VCaP (cell line): ENCODE measurements at regions not wholly inside any gene's neighbourhood (a gene's known extent, or its start where the extent isn't known, plus 50 kb on each side); places are given as distances from the start of the nearest gene placed in this dataset.

Experiments used
- H3K27ac ChIP-seq: fragments of 450-650 bp; 2 replicates; pipeline ENCODE4 v1.5.1; 2017
- TF ChIP-seq, protein P1 (sequence below): fragments of 450-650 bp; conservative IDR thresholded peaks from 2 replicates; pipeline ENCODE4 v1.5.1; 2017; ENCODE audit warnings: mild to moderate bottlenecking, moderate library complexity

DNA sequence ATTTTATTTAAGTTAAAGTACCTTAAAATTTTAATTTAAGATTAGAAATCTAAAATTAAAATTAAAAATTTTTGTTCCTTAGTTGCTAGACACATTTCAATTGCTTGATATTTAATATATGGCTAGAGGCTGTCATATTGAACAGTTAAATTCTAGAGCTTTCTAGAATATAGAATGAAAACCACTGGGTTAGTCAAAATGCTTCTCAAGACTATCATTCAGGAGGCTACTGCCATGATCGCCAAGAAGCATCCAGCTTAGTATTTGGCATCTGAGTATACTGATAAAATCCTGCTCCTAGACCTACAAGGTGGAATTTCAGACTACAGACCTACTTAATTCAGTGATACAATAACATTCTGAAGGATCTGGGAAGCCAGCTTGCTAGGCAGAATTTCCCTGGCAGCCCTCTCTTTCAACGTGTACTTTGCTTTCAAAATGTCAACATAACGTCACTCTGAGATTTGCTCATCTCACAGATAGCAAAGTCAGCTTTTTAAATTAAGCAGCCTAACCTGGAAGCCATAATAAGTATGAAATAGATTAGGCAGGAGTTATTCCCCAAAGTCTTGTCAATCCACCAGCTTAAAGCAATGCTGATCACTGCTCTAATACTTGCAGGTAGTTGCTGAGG, 525.8 kb downstream of the FSCB start:
- TF ChIP-seq, protein P1, sequence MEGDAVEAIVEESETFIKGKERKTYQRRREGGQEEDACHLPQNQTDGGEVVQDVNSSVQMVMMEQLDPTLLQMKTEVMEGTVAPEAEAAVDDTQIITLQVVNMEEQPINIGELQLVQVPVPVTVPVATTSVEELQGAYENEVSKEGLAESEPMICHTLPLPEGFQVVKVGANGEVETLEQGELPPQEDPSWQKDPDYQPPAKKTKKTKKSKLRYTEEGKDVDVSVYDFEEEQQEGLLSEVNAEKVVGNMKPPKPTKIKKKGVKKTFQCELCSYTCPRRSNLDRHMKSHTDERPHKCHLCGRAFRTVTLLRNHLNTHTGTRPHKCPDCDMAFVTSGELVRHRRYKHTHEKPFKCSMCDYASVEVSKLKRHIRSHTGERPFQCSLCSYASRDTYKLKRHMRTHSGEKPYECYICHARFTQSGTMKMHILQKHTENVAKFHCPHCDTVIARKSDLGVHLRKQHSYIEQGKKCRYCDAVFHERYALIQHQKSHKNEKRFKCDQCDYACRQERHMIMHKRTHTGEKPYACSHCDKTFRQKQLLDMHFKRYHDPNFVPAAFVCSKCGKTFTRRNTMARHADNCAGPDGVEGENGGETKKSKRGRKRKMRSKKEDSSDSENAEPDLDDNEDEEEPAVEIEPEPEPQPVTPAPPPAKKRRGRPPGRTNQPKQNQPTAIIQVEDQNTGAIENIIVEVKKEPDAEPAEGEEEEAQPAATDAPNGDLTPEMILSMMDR: no peak
- no peak overlapping the region for H3K27ac ChIP-seq

DNA sequence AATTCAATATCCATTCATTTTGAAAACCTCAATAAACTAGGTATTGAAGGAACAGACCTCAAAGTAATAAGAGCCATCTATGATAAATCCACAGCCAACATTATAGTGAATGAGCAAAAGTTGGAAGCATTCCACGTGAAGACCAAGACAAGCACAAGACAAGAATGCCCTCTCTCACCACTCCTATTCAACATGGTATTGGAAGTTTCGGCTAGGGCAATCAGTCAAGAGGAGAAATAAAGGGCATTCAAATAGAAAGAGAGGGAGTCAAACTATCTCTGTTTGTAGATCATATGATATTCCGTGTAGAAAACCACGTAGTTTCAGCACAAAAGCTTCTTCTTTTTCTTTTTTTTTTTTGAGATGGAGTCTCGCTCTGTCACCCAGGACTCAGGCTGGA, 550.3 kb downstream of the FSCB start:
- TF ChIP-seq, protein P1: no peak
- H3K27ac ChIP-seq: no peak overlapping the region

DNA sequence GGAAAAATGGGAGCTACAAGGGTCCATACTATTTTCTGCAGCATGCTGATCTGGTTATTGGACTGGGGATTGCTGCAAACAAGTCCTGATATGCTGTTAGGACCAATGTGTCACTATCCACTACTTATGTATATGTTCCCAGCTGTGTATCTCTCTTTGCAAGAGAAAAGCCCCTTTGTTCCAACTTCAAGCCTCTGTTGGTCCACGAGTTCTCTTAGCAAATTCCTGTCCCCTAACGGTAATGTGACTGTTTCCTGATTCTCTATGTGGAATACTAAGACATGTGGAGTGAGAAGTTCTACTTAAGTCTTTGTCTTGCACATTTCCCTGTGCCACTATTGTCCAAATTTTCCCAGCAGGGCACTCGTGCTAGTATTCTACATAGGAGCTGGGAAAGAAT, 557.7 kb downstream of the FSCB start:
- H3K27ac ChIP-seq: no peak overlapping the region
- TF ChIP-seq, protein P1: no peak

DNA sequence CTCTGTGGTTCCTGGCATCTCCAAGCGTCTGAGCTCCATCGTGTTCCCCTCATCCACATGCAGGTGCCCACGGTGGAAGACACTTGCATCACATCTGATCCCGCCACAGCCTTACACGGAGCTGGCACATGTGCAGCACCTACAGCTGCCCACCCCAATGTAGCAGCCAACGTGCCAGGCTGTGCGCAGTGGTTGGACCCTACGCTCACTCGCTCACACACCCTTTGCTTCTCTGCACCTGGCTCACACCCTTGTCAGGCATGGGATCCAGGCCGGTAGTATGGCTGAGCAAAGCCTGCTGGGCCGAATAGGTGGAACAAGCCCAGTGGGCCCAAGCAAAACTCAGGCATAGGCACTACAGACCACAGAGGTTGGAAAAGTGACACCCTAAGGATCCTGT, 567.2 kb downstream of the FSCB start:
- TF ChIP-seq, protein P1: no peak

DNA sequence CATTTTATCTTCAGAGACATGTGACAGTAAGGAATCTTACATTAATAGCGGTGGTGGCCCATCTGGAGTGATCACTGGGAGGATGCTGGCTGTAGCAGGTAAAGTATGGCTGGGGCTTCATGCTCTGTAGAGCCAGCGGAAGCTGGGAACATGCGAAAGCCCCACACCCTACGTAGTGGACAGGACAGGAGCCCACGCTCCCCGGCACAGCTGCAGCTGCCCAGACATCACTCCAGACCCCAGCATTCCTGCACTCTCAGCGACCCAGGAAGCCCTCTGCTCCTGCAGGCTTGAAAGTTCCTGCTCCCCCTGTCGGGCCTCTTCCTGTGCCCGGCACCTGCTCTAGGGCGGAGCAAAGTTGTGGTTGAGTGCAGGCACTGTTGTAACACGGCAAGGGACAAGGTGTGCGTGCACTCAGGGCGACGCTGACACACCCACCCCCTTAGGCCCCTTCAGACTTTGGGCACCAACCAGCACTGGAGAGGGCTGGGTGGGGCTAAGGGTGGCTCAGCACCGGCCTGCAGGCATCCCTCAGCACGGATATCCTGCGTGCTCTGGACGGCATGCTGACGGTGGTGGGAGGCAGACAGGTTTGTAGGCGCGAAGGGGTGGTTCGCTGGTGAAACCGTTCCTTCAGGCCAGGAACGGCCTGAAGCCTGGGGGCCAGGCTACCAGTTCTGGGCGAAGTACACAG, 568.3 kb downstream of the FSCB start:
- TF ChIP-seq, protein P1: no peak
- H3K27ac ChIP-seq: no peak overlapping the region

More for the DNA sequence above, 567.2 kb downstream of the FSCB start:
- no peak overlapping the region for H3K27ac ChIP-seq

DNA sequence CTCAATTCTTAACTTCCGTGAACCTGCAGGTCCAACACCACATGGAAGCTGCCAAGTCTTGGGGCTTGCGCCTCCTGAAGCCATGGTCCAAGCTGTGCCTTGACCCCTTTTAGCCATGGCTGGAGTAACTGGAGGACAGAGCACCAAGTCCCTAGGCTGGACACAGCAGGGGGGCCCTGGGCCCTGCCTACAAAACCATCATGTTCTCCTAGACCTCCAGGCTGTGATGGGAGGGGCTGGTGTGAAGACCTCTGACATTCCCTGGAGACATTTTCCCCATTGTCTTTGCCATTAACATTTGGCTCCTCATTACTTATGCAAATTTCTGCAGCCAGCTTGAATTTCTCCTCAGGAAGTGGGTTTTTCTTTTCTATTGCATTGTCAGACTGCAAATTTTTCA, 570.1 kb downstream of the FSCB start:
- TF ChIP-seq, protein P1: no peak
- no peak overlapping the region for H3K27ac ChIP-seq

DNA sequence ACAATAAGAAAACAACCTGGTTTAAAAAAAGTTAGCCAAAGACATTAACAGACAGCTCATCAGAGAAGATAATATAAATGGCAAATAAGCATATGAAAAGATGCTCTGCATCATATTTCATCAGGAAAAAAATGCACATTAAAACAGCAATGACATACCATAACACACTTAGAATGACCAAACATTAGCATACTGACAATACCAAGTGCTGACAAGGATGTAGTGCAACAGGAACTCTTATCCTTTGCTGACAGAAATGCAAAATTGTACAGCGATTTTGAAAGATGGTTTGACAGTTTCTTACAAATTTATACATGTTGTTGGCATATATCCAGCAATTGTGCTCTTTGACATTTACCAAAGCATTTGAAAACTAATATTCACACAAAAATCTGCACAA, 573.0 kb downstream of the FSCB start:
- no peak overlapping the region for H3K27ac ChIP-seq
- TF ChIP-seq, protein P1: no peak
